Natural killer cell (primary cell): ENCODE measurements at regions not wholly inside any gene's neighbourhood (a gene's known extent, or its start where the extent isn't known, plus 50 kb on each side); places are given as distances from the start of the nearest gene placed in this dataset.

Experiments used
- ATAC-seq, 3 donors: fragments of 150-1000 bp in 2 of 3; fragments of 200-7000 bp in 1 of 3; cut with Tn5 transposase; 1 replicate in 1 of 3; 2 replicates in 2 of 3; pipeline ENCODE4 v1.10.0; 2021; ENCODE audit warnings: mild to moderate bottlenecking in 2 of 3, moderate library complexity in 2 of 3
- DNase-seq, 2 donors: peaks; one replicate each; pipeline versions ENCODE4 v3.0.0 to v3.0.0-alpha.2; 2013 to 2021; ENCODE audit warnings: mixed read lengths in 1 of 2
- H3K27ac ChIP-seq: one replicate; pipeline ENCODE4 v1.5.1; 2013; ENCODE audit warnings: mild to moderate bottlenecking, low read length
- H3K27me3 ChIP-seq: one replicate; pipeline ENCODE4 v1.6.1; 2013; ENCODE audit warnings: low read length; ENCODE audit not compliant: control insufficient read depth, insufficient read depth
- H3K36me3 ChIP-seq: one replicate; pipeline ENCODE4 v1.6.1; 2013; ENCODE audit warnings: low read length; ENCODE audit not compliant: control insufficient read depth, insufficient read depth
- H3K4me1 ChIP-seq: one replicate; pipeline ENCODE4 v1.6.1; 2013; ENCODE audit warnings: low read length; ENCODE audit not compliant: control insufficient read depth, insufficient read depth
- H3K4me3 ChIP-seq: one replicate; pipeline ENCODE4 v1.5.1; 2013; ENCODE audit warnings: low read length
- H3K9me3 ChIP-seq: one replicate; pipeline ENCODE4 v1.6.1; 2013; ENCODE audit warnings: low read length; ENCODE audit not compliant: control insufficient read depth, insufficient read depth
- H3K27ac Mint-ChIP-seq, 2 donors: one replicate each; pipeline ENCODE4 v1.8.0; 2022; ENCODE audit warnings: mild to moderate bottlenecking in 2 of 2, mixed read lengths in 2 of 2, moderate library complexity in 1 of 2
- H3K27me3 Mint-ChIP-seq, 2 donors: one replicate each; pipeline ENCODE4 v1.8.0; 2022; ENCODE audit warnings: low read depth in 2 of 2, mixed read lengths in 2 of 2
- H3K36me3 Mint-ChIP-seq: one replicate; pipeline ENCODE4 v1.8.0; 2022; ENCODE audit warnings: mixed read lengths
- H3K4me1 Mint-ChIP-seq, 2 donors: one replicate each; pipeline ENCODE4 v1.8.0; 2022; ENCODE audit warnings: mixed read lengths in 2 of 2
- H3K4me3 Mint-ChIP-seq: one replicate; pipeline ENCODE4 v1.8.0; 2022; ENCODE audit warnings: mild to moderate bottlenecking, moderate library complexity, mixed read lengths
- H3K9me3 Mint-ChIP-seq, 2 donors: one replicate each; pipeline ENCODE4 v1.8.0; 2022; ENCODE audit warnings: mixed read lengths in 2 of 2
- whole genome bisulfite sequencing: methylation state at CpG from one replicate; pipeline ENCODE4 v1.1.7; 2013; ENCODE audit warnings: missing lambda C conversion rate; ENCODE audit not compliant: insufficient coverage; 5-methylcytosine and 5-hydroxymethylcytosine counted together
- intact Hi-C: fragments of 100-400 bp; cut with micrococcal nuclease; formaldehyde crosslinking; loops from one replicate; pipeline ENCODE4 v1.14.2; 2022
- TF ChIP-seq, protein P1 (sequence below): fragments of 200-600 bp; IDR thresholded peaks from one replicate; pipeline ENCODE4 v1.8.0; 2022; ENCODE audit warnings: antibody characterized with exemption

DNA sequence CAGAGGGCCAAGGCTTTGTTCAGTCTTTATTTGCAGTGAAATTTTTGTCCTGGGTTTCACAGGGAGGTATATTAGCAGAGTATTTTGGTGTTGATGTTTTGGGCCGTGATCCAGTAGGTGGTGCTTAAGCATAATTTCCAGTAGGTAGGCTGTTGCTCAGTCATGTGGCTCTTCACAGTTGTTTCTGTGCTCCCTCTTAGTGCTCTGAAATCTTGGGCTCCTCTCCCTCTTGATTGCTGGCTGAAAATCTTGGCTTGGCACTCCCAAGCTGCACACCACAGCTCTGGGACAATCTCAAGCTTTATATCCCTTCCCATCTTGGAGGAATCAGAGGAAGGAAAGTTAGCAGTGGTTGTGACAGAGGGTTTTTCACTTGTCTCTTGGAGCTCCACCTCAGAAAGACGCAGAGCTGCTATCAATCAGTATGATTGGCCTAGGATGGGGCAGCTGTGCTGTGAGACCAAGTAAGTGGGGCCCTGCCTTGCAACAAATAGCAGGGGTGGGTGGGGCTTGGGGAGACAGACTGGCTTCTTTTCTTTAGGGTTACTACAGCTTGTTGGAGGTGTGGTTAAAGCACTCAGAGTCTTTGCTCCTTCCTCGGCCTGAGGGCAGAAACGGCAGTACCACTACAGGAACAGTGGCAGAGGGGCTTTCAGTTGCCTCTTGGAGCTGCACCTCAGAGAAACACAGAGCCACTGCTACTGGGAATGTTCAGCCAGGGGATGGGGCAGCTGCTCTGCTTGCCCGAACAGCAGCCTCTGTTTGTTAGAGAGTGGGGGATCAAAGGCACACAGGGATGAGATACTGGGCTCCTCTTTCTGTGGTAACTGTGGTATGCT is 627.0 kb downstream of the SI start:
- Histone ChIP-seq H3K27ac (no peak overlapping the region), H3K4me1 (no peaks in the 10 kb centered on the region), H3K27me3 (no peaks in the 10 kb centered on the region), H3K36me3 (no peaks in the 10 kb centered on the region), H3K4me3 (no peak overlapping the region), H3K9me3 (peaks cover 12% of the 10 kb centered on the region)
- H3K4me1 Mint-ChIP-seq = no peaks in the 10 kb centered on the region
- no peak overlapping the region for H3K27ac Mint-ChIP-seq
- TF ChIP-seq, protein P1, sequence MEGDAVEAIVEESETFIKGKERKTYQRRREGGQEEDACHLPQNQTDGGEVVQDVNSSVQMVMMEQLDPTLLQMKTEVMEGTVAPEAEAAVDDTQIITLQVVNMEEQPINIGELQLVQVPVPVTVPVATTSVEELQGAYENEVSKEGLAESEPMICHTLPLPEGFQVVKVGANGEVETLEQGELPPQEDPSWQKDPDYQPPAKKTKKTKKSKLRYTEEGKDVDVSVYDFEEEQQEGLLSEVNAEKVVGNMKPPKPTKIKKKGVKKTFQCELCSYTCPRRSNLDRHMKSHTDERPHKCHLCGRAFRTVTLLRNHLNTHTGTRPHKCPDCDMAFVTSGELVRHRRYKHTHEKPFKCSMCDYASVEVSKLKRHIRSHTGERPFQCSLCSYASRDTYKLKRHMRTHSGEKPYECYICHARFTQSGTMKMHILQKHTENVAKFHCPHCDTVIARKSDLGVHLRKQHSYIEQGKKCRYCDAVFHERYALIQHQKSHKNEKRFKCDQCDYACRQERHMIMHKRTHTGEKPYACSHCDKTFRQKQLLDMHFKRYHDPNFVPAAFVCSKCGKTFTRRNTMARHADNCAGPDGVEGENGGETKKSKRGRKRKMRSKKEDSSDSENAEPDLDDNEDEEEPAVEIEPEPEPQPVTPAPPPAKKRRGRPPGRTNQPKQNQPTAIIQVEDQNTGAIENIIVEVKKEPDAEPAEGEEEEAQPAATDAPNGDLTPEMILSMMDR = no peak
- peaks cover 10 to 30% of the 10 kb centered on the region in 2 donors for H3K9me3 Mint-ChIP-seq
- peaks cover 11% of the 10 kb centered on the region for H3K36me3 Mint-ChIP-seq
- DNase-seq (no peak), ATAC-seq (no peak)
- H3K27me3 Mint-ChIP-seq = no peaks in the 10 kb centered on the region
- WGBS = 70% methylated on average over 5 of the region's 5 CpGs
- intact Hi-C loops = no loop called here
- no peak overlapping the region for H3K4me3 Mint-ChIP-seq

DNA sequence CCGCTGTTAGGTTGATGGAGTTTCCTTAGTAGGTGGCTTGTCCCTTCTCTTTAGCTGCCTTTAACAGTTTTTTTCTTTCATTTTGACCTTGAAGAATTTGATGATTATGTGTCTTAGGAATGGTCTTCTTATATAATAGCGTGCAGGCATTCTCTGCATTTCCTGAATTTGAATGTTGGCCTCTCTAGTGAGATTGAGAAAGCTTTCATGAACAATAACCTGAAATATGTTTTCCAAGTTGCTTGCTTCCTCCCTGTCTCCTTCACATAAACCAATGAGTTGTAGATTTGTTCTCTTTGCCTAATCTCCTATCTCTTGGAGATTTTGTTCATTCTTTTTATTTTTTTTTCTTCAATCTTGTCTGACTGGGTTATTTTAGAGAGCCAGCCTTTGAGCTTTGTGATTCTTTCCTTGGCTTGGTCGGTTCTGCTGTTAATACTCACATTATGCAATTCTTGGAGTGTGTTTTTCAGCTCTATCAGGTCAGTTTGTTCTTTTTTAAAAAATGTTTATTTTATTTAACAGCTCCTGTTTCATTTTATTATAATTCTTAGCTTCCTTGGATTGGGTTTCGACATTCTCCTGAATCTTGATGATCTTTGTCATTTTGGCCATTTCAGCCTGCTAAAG is 627.9 kb downstream of the SI start:
- intact Hi-C loops = no loop called here
- H3K4me1 Mint-ChIP-seq = no peaks in the 10 kb centered on the region

DNA sequence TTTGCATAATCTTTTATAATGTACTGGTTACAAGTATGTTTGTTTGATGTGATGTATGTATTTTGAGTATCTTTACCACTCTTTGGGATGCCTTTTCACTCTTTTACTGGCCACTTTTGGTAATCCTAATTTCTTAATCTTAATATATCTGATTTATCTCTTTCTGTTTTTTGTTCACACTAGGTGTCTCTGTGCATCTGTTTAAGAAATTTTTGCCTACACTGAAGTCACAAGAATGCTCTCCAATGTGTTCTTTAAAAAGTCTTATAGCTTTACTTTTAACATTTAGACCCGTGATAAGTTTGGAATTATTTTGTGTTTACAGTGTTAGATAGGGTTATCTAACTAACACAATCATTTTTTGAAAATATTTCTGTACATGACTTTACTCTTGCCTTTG is 659.1 kb downstream of the SI start:
- Mint-ChIP-seq H3K4me1 (no peaks in the 10 kb centered on the region), H3K27ac (no peak overlapping the region), H3K27me3 (no peaks in the 10 kb centered on the region), H3K4me3 (no peak overlapping the region), H3K9me3 (peaks cover 12 to 14% of the 10 kb centered on the region in 2 donors), H3K36me3 (no peaks in the 10 kb centered on the region)
- Histone ChIP-seq H3K4me3 (no peak overlapping the region), H3K27ac (no peak overlapping the region), H3K27me3 (no peaks in the 10 kb centered on the region), H3K9me3 (no peaks in the 10 kb centered on the region), H3K36me3 (no peaks in the 10 kb centered on the region), H3K4me1 (no peaks in the 10 kb centered on the region)
- ATAC-seq (no peak), DNase-seq (no peak)
- WGBS = no CpG with 5 or more reads among the region's 1 CpG
- intact Hi-C loops = no loop called here
- TF ChIP-seq, protein P1 = no peak

More for the DNA sequence above, 627.9 kb downstream of the SI start:
- DNase-seq = no peak
- H3K27ac ChIP-seq = no peak overlapping the region
- Mint-ChIP-seq H3K36me3 (peaks cover 11% of the 10 kb centered on the region), H3K27me3 (no peaks in the 10 kb centered on the region), H3K27ac (no peak overlapping the region), H3K4me3 (no peak overlapping the region), H3K9me3 (peaks cover 12 to 33% of the 10 kb centered on the region in 2 donors)
- ATAC-seq = no peak
- H3K9me3 ChIP-seq = peaks cover 12% of the 10 kb centered on the region
- no peaks in the 10 kb centered on the region for H3K36me3 ChIP-seq
- no peak overlapping the region for H3K4me3 ChIP-seq
- H3K27me3 ChIP-seq = no peaks in the 10 kb centered on the region
- TF ChIP-seq, protein P1 = no peak
- H3K4me1 ChIP-seq = no peaks in the 10 kb centered on the region
- WGBS = 54% methylated on average over 4 of the region's 4 CpGs
